ENCODE measurements at regions not wholly inside any gene's neighbourhood (a gene's known extent, or its start where the extent isn't known, plus 50 kb on each side); places are given as distances from the start of the nearest gene placed in this dataset.

- no peaks in the 10 kb centered on the region for H3K9me1 ChIP-seq (ENCODE audit: control insufficient read depth, extremely low read depth, insufficient read depth, low read length)
- no peaks in the 10 kb centered on the region for H4K20me1 ChIP-seq (ENCODE audit: control insufficient read depth, extremely low read depth, insufficient read depth, low read length)
- dilution Hi-C loops (cut with MboI; ENCODE audit: extremely low pct_ligation_motif_present, low sequenced_read_pairs) = no loop called here
- no peaks in the 10 kb centered on the region for H3K4me1 ChIP-seq (ENCODE audit: control insufficient read depth, extremely low read depth, insufficient read depth, low read length)
- no peak overlapping the region for H3K27ac ChIP-seq (ENCODE audit: control insufficient read depth, insufficient read depth, low read length)
- H2AFZ ChIP-seq (ENCODE audit: control insufficient read depth, low read length) = no peak overlapping the region
- no peaks in the 10 kb centered on the region for H3K27me3 ChIP-seq (ENCODE audit: control insufficient read depth, extremely low read depth, insufficient read depth, low read length)
- no peak for DNase-seq (ENCODE audit: low read depth, low spot score)
- H3K9ac ChIP-seq (ENCODE audit: control insufficient read depth, extremely low read depth, insufficient read depth, low read length) = no peak overlapping the region
- H3K9me3 ChIP-seq (ENCODE audit: control insufficient read depth, low read depth, low read length) = peaks cover 3% of the 10 kb centered on the region
- H3K4me2 ChIP-seq (ENCODE audit: control insufficient read depth, extremely low read depth, insufficient read depth, low read depth, low read length) = no peak overlapping the region
- H3K36me3 ChIP-seq (ENCODE audit: control insufficient read depth in 2 of 2, extremely low read depth in 1 of 2, insufficient read depth in 2 of 2, low read length in 2 of 2) = no peaks in the 10 kb centered on the region
- TF ChIP-seq EZH2 (IDR thresholded peaks at IDR 0.05; ENCODE audit: low read length) (no peak), CTCF (optimal IDR thresholded peaks at IDR 0.05 in 1 of 3, IDR thresholded peaks at IDR 0.05 in 1 of 3, conservative IDR thresholded peaks at IDR 0.05 in 1 of 3; ENCODE audit: extremely low read depth in 1 of 3, insufficient read depth in 2 of 3, low read length in 3 of 3) (no peak)
- no peak for FAIRE-seq
- H3K4me3 ChIP-seq (ENCODE audit: control insufficient read depth in 2 of 3, extremely low read depth in 1 of 3, insufficient read depth in 2 of 3, low read depth in 1 of 3, low read length in 3 of 3) = no peak overlapping the region
- H3K79me2 ChIP-seq (ENCODE audit: control insufficient read depth, insufficient read depth, low read length) = no peaks in the 10 kb centered on the region
These were observed 275.8 kb upstream of the TSHZ3 start for GRCh38 chr19:31625056-31625455.

- no peaks in the 10 kb centered on the region for H3K27me3 ChIP-seq (ENCODE audit: control insufficient read depth, extremely low read depth, insufficient read depth, low read length)
- FAIRE-seq (no peak), DNase-seq (ENCODE audit: low read depth, low spot score) (no peak)
- H2AFZ ChIP-seq (ENCODE audit: control insufficient read depth, low read length) = no peak overlapping the region
- no peak for TF ChIP-seq CTCF (optimal IDR thresholded peaks at IDR 0.05 in 1 of 3, IDR thresholded peaks at IDR 0.05 in 1 of 3, conservative IDR thresholded peaks at IDR 0.05 in 1 of 3; ENCODE audit: extremely low read depth in 1 of 3, insufficient read depth in 2 of 3, low read length in 3 of 3)
- no peak for TF ChIP-seq EZH2 (IDR thresholded peaks at IDR 0.05; ENCODE audit: low read length)
- dilution Hi-C loops (cut with MboI; ENCODE audit: extremely low pct_ligation_motif_present, low sequenced_read_pairs) = no loop called here
- H3K79me2 ChIP-seq (ENCODE audit: control insufficient read depth, insufficient read depth, low read length) = no peaks in the 10 kb centered on the region
- no peaks in the 10 kb centered on the region for H3K4me1 ChIP-seq (ENCODE audit: control insufficient read depth, extremely low read depth, insufficient read depth, low read length)
- no peak overlapping the region for H3K27ac ChIP-seq (ENCODE audit: control insufficient read depth, insufficient read depth, low read length)
- peaks cover 3% of the 10 kb centered on the region for H3K9me3 ChIP-seq (ENCODE audit: control insufficient read depth, low read depth, low read length)
- H3K4me2 ChIP-seq (ENCODE audit: control insufficient read depth, extremely low read depth, insufficient read depth, low read depth, low read length) = no peak overlapping the region
- H3K9me1 ChIP-seq (ENCODE audit: control insufficient read depth, extremely low read depth, insufficient read depth, low read length) = no peaks in the 10 kb centered on the region
- no peak overlapping the region for H3K4me3 ChIP-seq (ENCODE audit: control insufficient read depth in 2 of 3, extremely low read depth in 1 of 3, insufficient read depth in 2 of 3, low read depth in 1 of 3, low read length in 3 of 3)
- H3K9ac ChIP-seq (ENCODE audit: control insufficient read depth, extremely low read depth, insufficient read depth, low read length) = no peak overlapping the region
- H3K36me3 ChIP-seq (ENCODE audit: control insufficient read depth in 2 of 2, extremely low read depth in 1 of 2, insufficient read depth in 2 of 2, low read length in 2 of 2) = no peaks in the 10 kb centered on the region
- no peaks in the 10 kb centered on the region for H4K20me1 ChIP-seq (ENCODE audit: control insufficient read depth, extremely low read depth, insufficient read depth, low read length)
These were observed 276.3 kb upstream of the TSHZ3 start for GRCh38 chr19:31625575-31625974.

Measured in keratinocyte (primary cell).